ENCODE measurements at regions not wholly inside any gene's neighbourhood (a gene's known extent, or its start where the extent isn't known, plus 50 kb on each side); places are given as distances from the start of the nearest gene placed in this dataset.
"Not testable (repeated sequence)": the region's sequence is repeated elsewhere in the genome, so short reads cannot be mapped to it uniquely, and the experiment has no call there.

DNA sequence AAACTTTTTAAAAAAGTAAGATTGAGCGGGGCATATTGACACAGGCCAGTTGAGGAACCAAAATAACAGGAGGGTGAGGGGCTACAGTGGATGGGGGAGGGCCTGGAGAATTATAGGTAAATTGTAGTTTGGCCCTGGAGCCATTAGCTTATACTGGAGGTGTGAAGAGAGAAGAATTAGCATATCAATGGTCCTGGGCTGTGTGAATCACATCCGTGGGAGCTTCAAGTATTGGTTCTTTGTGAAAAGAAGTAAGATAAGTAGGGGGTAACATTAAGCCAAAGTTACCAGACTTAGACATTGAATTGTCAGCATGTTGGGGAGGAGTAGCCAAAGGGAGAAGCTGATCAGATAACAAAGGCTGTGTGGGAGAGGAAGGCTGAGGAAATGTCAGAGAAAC lies 1085.2 kb upstream of the AMELY start:
- H3K27ac ChIP-seq: no peak overlapping the region

DNA sequence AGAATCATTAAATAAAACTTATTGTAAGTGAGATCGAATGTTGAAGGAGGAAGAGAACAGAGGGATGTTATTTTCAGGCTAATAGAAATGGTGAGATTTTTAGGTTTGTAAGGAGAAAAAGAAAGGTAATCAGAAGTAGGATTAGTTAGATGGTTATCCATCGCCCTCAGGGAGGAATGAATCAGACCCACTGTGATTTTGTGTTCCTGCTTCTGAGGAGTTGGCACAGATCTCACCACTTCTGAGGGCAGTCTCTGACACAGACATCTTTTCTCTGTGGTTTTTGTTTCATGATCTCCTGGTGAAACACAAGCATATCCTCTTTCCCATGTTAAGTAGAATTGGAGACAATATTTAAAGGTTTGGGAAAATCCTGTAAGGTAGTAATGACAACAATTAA lies 1083.2 kb upstream of the AMELY start:
- not testable (repeated sequence) for H3K27ac ChIP-seq

More for the DNA sequence above, 1085.2 kb upstream of the AMELY start:
- DNase-seq (ENCODE audit: low read depth, low spot score): no peak

GRCh38 chrY:7979770-7980169 lies 1068.2 kb upstream of the AMELY start:
- no peak overlapping the region for H3K27ac ChIP-seq
- peak; percentile 20 for DNase-seq (ENCODE audit: low read depth, low spot score)

More for the DNA sequence above, 1083.2 kb upstream of the AMELY start:
- peak; percentile 20 for DNase-seq (ENCODE audit: low read depth, low spot score)

- no peak for DNase-seq (ENCODE audit: low read depth, low spot score)
- no peak overlapping the region for H3K27ac ChIP-seq
Observed at GRCh38 chrY:7977301-7977700, 1065.7 kb upstream of the AMELY start.

DNA sequence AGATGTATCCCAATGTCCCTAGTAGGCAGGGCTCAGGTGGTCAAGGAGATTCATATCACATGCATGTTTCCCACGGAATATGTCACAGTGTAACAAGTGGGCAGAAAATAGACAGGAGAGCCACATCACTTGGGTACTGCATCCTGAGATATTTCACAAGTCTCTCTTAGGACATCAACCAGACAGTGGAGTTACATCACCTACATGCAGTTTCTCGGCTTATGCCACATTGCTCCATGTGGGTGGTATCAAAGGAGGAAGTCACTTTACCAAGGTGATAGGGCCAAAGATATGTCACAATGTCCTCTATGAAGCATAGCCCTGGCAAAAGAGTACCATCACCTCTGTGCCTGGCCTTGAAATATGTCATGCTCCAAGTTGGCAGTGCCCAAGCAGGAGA lies 1056.7 kb upstream of the AMELY start:
- DNase-seq (ENCODE audit: low read depth, low spot score): no peak
- peak overlapping the region; percentile 24 for H3K27ac ChIP-seq

- peak overlapping the region; percentile 15 for H3K27ac ChIP-seq
- no peak for DNase-seq (ENCODE audit: low read depth, low spot score)
Observed at GRCh38 chrY:7966916-7967315, 1055.4 kb upstream of the AMELY start.

DNA sequence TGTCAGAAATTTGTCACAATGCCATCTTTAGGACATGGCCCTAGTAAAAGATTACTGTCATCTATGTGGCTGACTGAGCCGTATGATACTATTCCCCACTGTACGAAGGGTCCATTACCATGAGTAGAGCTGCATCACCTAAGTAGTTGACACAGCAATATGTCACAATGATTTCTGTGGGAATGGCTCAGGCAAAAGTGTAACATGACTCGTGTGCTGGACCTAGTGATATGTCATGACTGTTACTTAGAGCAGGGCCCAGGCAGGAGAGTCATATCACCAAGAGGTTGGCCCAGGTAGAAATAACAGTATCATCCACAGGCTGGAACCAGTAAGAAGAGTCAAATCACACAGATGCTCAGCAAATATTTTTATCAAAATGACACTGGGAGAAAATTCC lies 1051.8 kb upstream of the AMELY start:
- no peak for DNase-seq (ENCODE audit: low read depth, low spot score)
- no peak overlapping the region for H3K27ac ChIP-seq

DNA sequence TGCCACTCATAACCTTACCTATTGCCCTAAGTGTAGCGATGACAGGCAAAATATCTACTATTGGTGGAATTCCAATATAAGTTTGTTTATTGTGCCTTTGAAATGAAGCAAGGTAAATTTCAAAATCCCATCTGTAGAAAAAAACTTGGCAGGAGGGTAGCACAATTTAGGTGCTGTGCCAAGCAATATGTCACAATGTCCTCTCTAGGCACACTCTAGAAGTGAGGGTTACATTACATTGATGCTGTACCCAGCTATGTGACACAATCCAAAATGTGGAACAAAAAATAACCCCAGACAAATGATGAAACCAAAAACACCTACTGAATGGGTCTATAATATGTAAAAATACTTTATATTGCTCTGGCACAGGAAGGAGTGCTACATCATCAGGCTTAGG lies 1050.8 kb upstream of the AMELY start:
- H3K27ac ChIP-seq: no peak overlapping the region
- no peak for DNase-seq (ENCODE audit: low read depth, low spot score)

DNA sequence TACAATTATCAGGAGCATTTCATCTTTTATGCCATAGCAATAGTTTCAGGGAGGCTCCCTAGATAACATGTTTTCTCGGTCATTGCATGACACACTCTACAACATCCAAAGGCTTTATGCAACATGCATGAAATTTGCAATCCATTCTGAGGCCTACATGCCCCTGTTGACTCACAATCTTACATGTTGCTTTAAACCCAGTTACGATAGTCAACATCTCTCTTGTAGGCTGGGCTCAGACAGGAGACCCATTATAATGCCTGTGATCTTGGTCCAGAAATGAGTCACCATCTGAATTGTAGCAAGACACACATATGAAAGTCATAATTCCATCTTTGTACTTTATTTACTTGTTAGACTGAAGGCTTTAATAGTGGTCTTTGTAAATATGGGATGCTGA lies 1050.3 kb upstream of the AMELY start:
- DNase-seq (ENCODE audit: low read depth, low spot score): no peak
- H3K27ac ChIP-seq: no peak overlapping the region

GRCh38 chrY:7957773-7958172 lies 1046.2 kb upstream of the AMELY start:
- no peak overlapping the region for H3K27ac ChIP-seq
- DNase-seq (ENCODE audit: low read depth, low spot score): no peak

DNA sequence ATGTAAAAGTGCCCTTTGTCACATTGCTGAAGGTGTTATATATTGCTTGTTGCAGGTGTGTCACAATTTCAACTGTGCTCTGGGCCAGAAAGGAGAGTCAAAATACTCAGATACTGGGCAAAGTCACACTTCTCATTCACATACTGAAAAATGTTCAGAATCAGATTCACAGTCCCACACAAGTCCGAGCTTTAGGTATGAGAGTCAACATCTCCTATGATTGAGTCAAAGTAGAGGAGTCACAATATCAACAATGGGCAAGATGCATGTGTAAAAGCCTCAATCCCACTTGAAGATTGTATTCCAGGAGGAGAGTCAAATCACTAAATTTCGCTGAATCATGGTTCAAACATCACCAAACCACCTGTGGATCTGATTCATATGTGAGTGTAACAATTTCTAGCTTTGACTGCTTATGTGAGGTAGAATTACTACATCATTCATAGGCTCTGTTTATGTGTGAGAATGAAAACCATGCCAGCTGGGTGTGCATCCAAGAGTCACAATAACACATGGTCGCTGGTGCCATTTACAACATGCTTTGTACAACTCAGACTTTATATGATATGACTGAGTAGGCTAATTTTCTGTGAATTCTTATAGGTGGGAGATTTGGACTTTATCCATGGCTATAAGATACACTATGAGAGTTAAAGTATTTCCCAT lies 1039.8 kb upstream of the AMELY start:
- DNase-seq (ENCODE audit: low read depth, low spot score): no peak
- peak overlapping the region; percentile 17 for H3K27ac ChIP-seq

GRCh38 chrY:7944135-7944534 lies 1032.6 kb upstream of the AMELY start:
- DNase-seq (ENCODE audit: low read depth, low spot score): no peak
- H3K27ac ChIP-seq: no peak overlapping the region

DNA sequence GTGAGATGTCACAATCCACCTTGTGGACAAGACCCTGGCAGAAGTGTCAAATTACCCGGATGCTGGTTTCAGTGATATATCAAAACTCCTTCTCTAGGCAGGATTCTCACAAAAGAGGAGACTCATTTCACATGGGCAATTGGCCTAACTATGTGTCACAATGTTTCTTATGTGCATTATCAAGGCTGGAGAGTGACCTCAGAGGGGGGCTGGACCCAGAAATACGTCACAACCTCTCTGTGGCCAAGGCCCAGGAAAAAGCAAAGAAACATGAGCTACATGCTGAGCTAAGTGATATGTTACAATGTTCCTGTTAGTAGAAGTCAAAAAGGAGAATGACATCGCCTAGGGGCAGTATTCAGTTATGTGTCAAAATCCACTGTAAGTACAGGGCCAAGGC lies 1031.2 kb upstream of the AMELY start:
- no peak for DNase-seq (ENCODE audit: low read depth, low spot score)

GRCh38 chrY:7941856-7942255 lies 1030.3 kb upstream of the AMELY start:
- DNase-seq (ENCODE audit: low read depth, low spot score): no peak
- no peak overlapping the region for H3K27ac ChIP-seq

More for the DNA sequence above, 1031.2 kb upstream of the AMELY start:
- no peak overlapping the region for H3K27ac ChIP-seq

- DNase-seq (ENCODE audit: low read depth, low spot score): no peak
- no peak overlapping the region for H3K27ac ChIP-seq
Observed at GRCh38 chrY:7938982-7939718, 1027.6 kb upstream of the AMELY start.

DNA sequence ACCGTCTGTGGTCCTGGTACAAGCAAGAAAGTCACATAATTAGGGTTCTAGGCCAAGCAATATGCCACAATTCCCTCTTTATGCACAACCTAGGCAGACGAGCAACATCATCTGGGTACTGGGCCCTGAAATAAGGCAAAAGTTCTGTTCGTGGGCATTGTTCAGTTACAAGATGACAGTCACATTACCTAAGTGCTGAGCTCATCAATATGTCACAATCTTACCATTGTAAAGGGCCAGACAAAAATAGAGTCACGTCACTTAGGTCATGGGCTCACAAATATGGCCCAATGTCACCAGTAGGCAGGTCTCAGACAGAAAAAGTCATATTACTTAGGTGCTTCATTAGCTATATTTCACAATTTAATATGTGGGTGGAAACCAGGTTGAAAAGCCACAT lies 1025.3 kb upstream of the AMELY start:
- DNase-seq (ENCODE audit: low read depth, low spot score): no peak
- H3K27ac ChIP-seq: no peak overlapping the region

DNA sequence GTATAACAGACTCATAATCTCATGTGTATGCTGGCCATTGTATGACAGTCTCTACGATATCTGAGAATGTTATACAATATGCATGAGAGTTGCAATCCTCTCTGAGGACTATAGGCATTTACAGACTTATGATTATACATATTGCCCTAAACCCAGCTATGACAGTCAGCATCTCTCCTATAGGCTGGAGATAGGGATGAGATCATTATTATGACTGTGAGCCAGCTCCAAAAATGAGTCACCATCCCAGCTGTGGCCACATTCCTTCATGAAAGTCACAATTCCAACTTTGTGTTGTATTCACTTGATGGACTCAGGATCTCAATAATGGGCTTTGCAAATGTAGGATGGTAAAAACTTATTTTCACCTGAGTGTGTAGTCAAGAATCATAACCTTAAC lies 1024.5 kb upstream of the AMELY start:
- DNase-seq (ENCODE audit: low read depth, low spot score): no peak

DNA sequence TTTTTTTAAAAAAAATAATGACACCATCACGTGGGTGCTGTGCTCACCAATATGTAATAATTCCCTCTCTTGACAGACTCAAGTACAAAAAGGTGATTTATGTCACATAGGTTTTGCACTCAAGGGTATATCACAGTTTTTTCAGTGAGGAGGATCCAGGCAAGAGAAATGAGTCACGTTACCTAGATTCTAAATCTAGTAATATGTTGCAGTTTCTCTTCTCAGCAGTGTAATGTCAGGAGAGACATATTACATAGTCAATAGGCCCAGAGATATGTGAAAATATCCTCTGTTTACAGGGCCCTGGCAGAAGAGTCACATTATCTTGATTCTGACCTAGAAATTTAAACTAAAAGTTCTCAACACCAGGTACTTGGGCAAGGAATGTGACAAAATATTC lies 1024.1 kb upstream of the AMELY start:
- DNase-seq (ENCODE audit: low read depth, low spot score): no peak
- no peak overlapping the region for H3K27ac ChIP-seq

More for the DNA sequence above, 1024.5 kb upstream of the AMELY start:
- no peak overlapping the region for H3K27ac ChIP-seq

DNA sequence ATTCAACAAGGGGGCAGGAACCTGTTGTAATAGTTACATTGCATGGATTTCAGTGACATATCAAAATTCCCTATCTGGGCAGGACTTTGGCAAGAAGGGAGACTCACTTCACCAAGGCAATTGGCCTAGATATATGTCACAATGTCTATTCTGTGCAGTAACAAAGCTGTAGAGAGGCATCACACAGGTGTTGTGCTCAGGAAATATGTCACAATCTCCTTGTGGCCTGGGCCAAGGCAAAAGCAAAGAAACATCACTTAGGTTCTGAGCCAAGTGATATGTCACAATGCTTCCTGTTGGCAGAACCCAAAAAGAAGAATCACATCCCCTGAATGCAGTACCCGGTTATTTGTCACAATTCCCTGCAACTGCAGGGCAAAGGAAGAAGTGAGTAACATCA lies 1020.9 kb upstream of the AMELY start:
- no peak for DNase-seq (ENCODE audit: low read depth, low spot score)
- no peak overlapping the region for H3K27ac ChIP-seq

- DNase-seq (ENCODE audit: low read depth, low spot score): no peak
- H3K27ac ChIP-seq: no peak overlapping the region
Observed at GRCh38 chrY:7929866-7930265, 1018.3 kb upstream of the AMELY start.

- no peak overlapping the region for H3K27ac ChIP-seq
- no peak for DNase-seq (ENCODE audit: low read depth, low spot score)
Observed at GRCh38 chrY:7924059-7924458, 1012.5 kb upstream of the AMELY start.

DNA sequence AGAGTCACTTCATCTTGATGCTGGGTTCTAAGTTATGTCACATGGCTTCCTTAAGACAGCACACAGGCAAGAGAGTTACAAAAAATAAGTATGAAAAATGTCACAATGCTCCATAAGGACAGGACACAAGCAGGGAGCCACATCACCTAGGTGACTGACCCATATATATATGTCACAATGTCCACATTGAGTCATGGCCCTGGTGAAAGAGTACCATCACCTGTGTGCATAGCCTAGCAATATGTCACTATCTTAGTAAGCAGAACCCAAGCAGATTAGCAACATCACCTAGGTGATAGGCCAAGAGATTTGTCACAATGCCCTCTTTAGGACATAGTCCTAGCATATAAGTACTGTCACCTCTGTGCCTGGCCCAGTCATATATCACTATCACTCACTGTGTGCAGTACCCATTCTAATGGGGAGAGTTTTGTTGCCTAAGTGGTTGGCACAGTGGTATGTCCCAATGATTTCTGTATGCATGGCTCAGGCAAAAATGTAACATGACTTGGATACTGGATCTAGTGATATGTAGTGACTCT lies 1012.0 kb upstream of the AMELY start:
- DNase-seq (ENCODE audit: low read depth, low spot score): no peak
- no peak overlapping the region for H3K27ac ChIP-seq
